GM12878 (cell line): ENCODE measurements at regions not wholly inside any gene's neighbourhood (a gene's known extent, or its start where the extent isn't known, plus 50 kb on each side); places are given as distances from the start of the nearest gene placed in this dataset.

Experiments used
- ATAC-seq: fragments of 200-7000 bp; cut with Tn5 transposase; 3 replicates; pipeline ENCODE4 v1.9.1; 2020; ENCODE audit warnings: mild to moderate bottlenecking, moderate library complexity
- BruUV-seq: library from RNA; stranded (reverse); fragments of 400-500 nt; replicated peaks from 2 replicates; lab custom pipeline; 2021; lab: Mats Ljungman, UMichigan
- CTCF ChIA-PET: fragments of 300-600 bp; sonication (Branson Sonifier 250); formaldehyde crosslinking; extraction: SDS; loops from one replicate; lab custom pipeline; 2021; ENCODE audit warnings: inconsistent platforms; lab: Yijun Ruan, JAX
- POLR2A ChIA-PET: fragments of 350-600 bp; formaldehyde crosslinking; extraction: SDS; loops from one replicate; lab custom pipeline; 2021; ENCODE audit warnings: inconsistent platforms; lab: Charles Lee
- RAD21 ChIA-PET: fragments of 300-600 bp; sonication (Branson Sonifier 250); formaldehyde crosslinking; loops from one replicate; lab custom pipeline; 2023; ENCODE audit warnings: antibody characterized with exemption; ENCODE audit not compliant: unreplicated experiment; lab: Charles Lee
- SMC1A ChIA-PET: fragments of 300-600 bp; sonication (Branson Sonifier 250); formaldehyde crosslinking; loops from one replicate; lab custom pipeline; 2023; ENCODE audit not compliant: unreplicated experiment, uncharacterized antibody; lab: Charles Lee
- DNase-seq: peaks from one replicate; pipeline ENCODE4 v3.0.0-alpha.2; 2011; ENCODE audit warnings: low read depth, low spot score
- FAIRE-seq: peaks from 3 replicates; lab custom pipeline; 2011; peaks lifted over from hg19 to GRCh38; lab: Jason Lieb, UNC
- H2AFZ ChIP-seq: 2 replicates; pipeline ENCODE4 v1.6.0; 2011; ENCODE audit warnings: low read depth, low read length, control low read depth; ENCODE audit not compliant: control insufficient read depth
- H3K27ac ChIP-seq: 2 replicates; pipeline ENCODE4 v1.5.1; 2011; ENCODE audit warnings: control low read depth; ENCODE audit not compliant: control insufficient read depth, insufficient read depth
- H3K27me3 ChIP-seq, 2 experiments: replicated peaks in 1 of 2; 2 replicates each; pipeline versions ENCODE4 v1.6.0 to v1.6.1; 2011; ENCODE audit warnings: low read length in 1 of 2; ENCODE audit not compliant: control insufficient read depth in 2 of 2, insufficient read depth in 2 of 2
- H3K36me3 ChIP-seq, 2 experiments: 2 replicates each; pipeline ENCODE4 v1.5.1; 2011; ENCODE audit warnings: low read length in 1 of 2; ENCODE audit not compliant: control insufficient read depth in 2 of 2, insufficient read depth in 2 of 2
- H3K4me1 ChIP-seq: 2 replicates; pipeline ENCODE4 v1.6.1; 2011; ENCODE audit warnings: mild to moderate bottlenecking, low read length, moderate library complexity, mixed read lengths; ENCODE audit not compliant: control insufficient read depth, insufficient read depth
- H3K4me2 ChIP-seq: 2 replicates; pipeline ENCODE4 v1.6.0; 2011; ENCODE audit warnings: control low read depth; ENCODE audit not compliant: control insufficient read depth, insufficient read depth
- H3K4me3 ChIP-seq: fragments of 200-600 bp; sonication (generic); 2 replicates; pipeline ENCODE4 v1.5.1; 2016
- H3K79me2 ChIP-seq: 2 replicates; pipeline ENCODE4 v1.6.0; 2011; ENCODE audit warnings: low read length; ENCODE audit not compliant: control insufficient read depth, insufficient read depth
- H3K9ac ChIP-seq: 2 replicates; pipeline ENCODE4 v1.8.0; 2011; ENCODE audit warnings: low read length, control low read depth, mixed read lengths; ENCODE audit not compliant: control insufficient read depth, insufficient read depth
- H3K9me3 ChIP-seq: replicated peaks from 3 replicates; pipeline ENCODE4 v1.5.1; 2011; ENCODE audit warnings: mild to moderate bottlenecking, low read length; ENCODE audit not compliant: control insufficient read depth, insufficient read depth
- H4K20me1 ChIP-seq: 2 replicates; pipeline ENCODE4 v1.6.0; 2011; ENCODE audit not compliant: control insufficient read depth, insufficient read depth
- BCLAF1 ChIP-seq: fragments of 450-650 bp; IDR thresholded peaks from 2 replicates; pipeline ENCODE4 v1.6.1; 2017; ENCODE audit warnings: antibody characterized with exemption, mild to moderate bottlenecking, moderate library complexity
- GABPA ChIP-seq: IDR thresholded peaks from 2 replicates; pipeline ENCODE4 v1.6.1; 2014; ENCODE audit warnings: antibody characterized with exemption, low read depth, mild to moderate bottlenecking, inconsistent platforms
- IRF3 ChIP-seq: fragments of 450-650 bp; IDR thresholded peaks from 2 replicates; pipeline ENCODE4 v1.6.1; 2014; ENCODE audit warnings: mild to moderate bottlenecking
- NFYA ChIP-seq: IDR thresholded peaks from 2 replicates; pipeline ENCODE4 v1.6.1; 2011; ENCODE audit warnings: low read depth, mild to moderate bottlenecking, low read length, improper control_type of control experiment, borderline replicate concordance
- SUZ12 ChIP-seq: fragments of 200-600 bp; sonication (generic); IDR thresholded peaks from one replicate; pipeline ENCODE4 v1.6.1; 2018; ENCODE audit warnings: antibody characterized with exemption, mild to moderate bottlenecking; ENCODE audit not compliant: unreplicated experiment
- USF1 ChIP-seq: IDR thresholded peaks from 2 replicates; pipeline ENCODE4 v1.6.1; 2011; ENCODE audit warnings: borderline replicate concordance, low read depth, mild to moderate bottlenecking, moderate library complexity, mixed read lengths, low read length; ENCODE audit not compliant: insufficient read depth; ENCODE audit errors: extremely low read length
- ZBTB33 ChIP-seq: fragments of 450-650 bp; IDR thresholded peaks from 2 replicates; pipeline ENCODE4 v1.6.1; 2017; ENCODE audit warnings: mild to moderate bottlenecking
- ZNF207 ChIP-seq: fragments of 450-650 bp; IDR thresholded peaks from 2 replicates; pipeline ENCODE4 v1.6.1; 2014; ENCODE audit warnings: antibody characterized with exemption, mild to moderate bottlenecking, borderline replicate concordance
- ZSCAN29 ChIP-seq: fragments of 450-650 bp; IDR thresholded peaks from 2 replicates; pipeline ENCODE4 v1.6.1; 2017; ENCODE audit warnings: mild to moderate bottlenecking, moderate library complexity
- WGBS: methylation state at CpG from one replicate; pipeline ENCODE4 v1.1.6; 2016; ENCODE audit warnings: low lambda C conversion rate; ENCODE audit not compliant: insufficient replicate concordance, insufficient coverage; ENCODE audit errors: missing lambda C conversion rate; 5-methylcytosine and 5-hydroxymethylcytosine counted together
- in situ Hi-C: fragments of 300-500 bp; cut with MboI; formaldehyde crosslinking; loops from 9 replicates; pipeline ENCODE4 v1.14.3; 2018; ENCODE audit warnings: mixed read lengths
- intact Hi-C: fragments of 100-400 bp; cut with micrococcal nuclease; formaldehyde crosslinking; loops from one replicate; pipeline ENCODE4 v1.14.2; 2022; ENCODE audit not compliant: unreplicated experiment

DNA sequence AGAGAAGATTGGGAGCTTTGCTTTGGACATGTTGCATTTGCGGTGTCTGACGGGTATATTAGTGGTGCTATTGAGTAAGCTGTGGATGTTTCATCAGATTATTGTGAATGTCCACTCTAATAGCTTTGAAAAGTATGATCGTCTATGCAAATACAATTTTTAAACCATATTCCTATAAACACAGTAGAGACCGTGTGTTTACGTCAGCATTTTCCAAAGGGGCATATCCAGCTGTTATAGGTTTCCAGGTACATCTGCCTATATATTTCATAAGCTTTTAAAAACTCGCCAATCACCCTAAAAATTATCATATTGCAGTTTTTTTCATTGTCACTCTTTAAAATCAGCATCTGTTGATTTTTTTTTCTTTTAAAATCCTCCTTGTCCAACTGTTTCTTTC lies 91.7 kb downstream of the NKX2-1 start (continued):
- TF ChIP-seq ZNF207 = no peak

DNA sequence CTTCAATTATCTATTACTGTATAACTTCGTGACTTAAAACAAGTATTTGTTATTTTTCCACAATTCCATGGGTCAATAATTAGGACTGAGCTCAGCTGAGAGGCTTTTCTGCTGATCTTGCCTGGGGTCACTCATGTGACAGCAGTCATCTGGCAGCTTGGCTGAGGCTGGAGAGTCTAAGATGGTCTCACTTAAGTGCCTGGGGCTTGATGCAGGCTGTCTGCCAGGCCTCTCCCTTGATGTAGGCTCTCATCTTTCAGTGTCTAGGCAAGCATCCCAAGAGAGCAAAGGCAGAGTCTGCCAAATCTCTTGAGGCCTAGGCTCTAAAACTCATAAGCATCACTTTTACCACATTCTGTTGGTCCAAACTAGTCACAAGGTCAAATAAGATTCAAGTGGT lies 93.2 kb downstream of the NKX2-1 start:
- DNase-seq (no peak), FAIRE-seq (no peak), ATAC-seq (no peak)
- Histone ChIP-seq H3K4me3 (no peak overlapping the region), H3K9me3 (no peaks in the 10 kb centered on the region), H3K9ac (no peak overlapping the region), H3K79me2 (no peaks in the 10 kb centered on the region), H3K4me2 (no peak overlapping the region), H3K27ac (no peak overlapping the region), H4K20me1 (no peaks in the 10 kb centered on the region), H3K36me3 (no peaks in the 10 kb centered on the region), H3K27me3 (no peaks in the 10 kb centered on the region), H3K4me1 (no peaks in the 10 kb centered on the region), H2AFZ (no peak overlapping the region)
- intact Hi-C loops = no loop called here
- WGBS = 0% methylated on average over 1 of the region's 1 CpG
- in situ Hi-C loops = no loop called here
- CTCF ChIA-PET = no interaction called here
- POLR2A ChIA-PET = no interaction called here
- BruUV-seq = no TSS peak
- RAD21 ChIA-PET = no interaction called here
- SMC1A ChIA-PET = no interaction called here
- TF ChIP-seq NFYA (no peak), IRF3 (no peak), USF1 (no peak), ZBTB33 (no peak), BCLAF1 (no peak), GABPA (no peak), SUZ12 (no peak), ZSCAN29 (no peak)
